IPS-18a (cell line): ENCODE measurements at regions not wholly inside any gene's neighbourhood (a gene's known extent, or its start where the extent isn't known, plus 50 kb on each side); places are given as distances from the start of the nearest gene placed in this dataset.
A peak's percentile ranks its signal among the peaks of the same experiment; 100 is the strongest.
"Not testable (repeated sequence)": the region's sequence is repeated elsewhere in the genome, so short reads cannot be mapped to it uniquely, and the experiment has no call there.

ENCODE experiments used
- H3K27ac ChIP-seq: one replicate; pipeline ENCODE4 v1.5.1; 2013; ENCODE audit warnings: low read length
- H3K27me3 ChIP-seq: one replicate; pipeline ENCODE4 v1.6.1; 2013; ENCODE audit warnings: mild to moderate bottlenecking, low read length; ENCODE audit not compliant: control insufficient read depth, insufficient read depth
- H3K36me3 ChIP-seq: one replicate; pipeline ENCODE4 v1.6.1; 2013; ENCODE audit warnings: low read depth, low read length; ENCODE audit not compliant: control insufficient read depth
- H3K4me1 ChIP-seq: one replicate; pipeline ENCODE4 v1.6.1; 2013; ENCODE audit warnings: low read depth, low read length; ENCODE audit not compliant: control insufficient read depth
- H3K4me3 ChIP-seq: one replicate; pipeline ENCODE4 v1.5.1; 2013; ENCODE audit warnings: low read length
- H3K9ac ChIP-seq: one replicate; pipeline ENCODE4 v1.6.1; 2013; ENCODE audit warnings: mild to moderate bottlenecking, low read length, moderate library complexity
- H3K9me3 ChIP-seq: one replicate; pipeline ENCODE4 v1.6.1; 2013; ENCODE audit warnings: low read depth, low read length; ENCODE audit not compliant: control insufficient read depth

DNA sequence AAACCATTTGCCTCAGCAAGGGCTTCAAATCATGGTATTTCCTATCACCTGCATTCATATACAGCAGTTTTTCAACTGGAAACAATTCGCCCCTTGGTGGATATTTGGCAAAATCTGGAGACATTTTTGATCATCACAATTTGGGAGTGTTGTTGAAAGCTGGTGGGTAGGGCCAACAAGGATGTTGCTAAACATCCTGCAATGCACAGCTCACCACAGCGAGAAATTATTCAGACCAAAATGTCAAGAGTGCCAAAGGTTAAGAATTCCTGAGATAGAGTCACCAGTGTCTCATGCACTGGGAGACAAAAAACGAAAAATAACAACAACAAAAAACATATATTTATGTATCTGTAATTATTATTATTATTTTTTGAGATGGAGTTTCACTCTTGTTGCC is 435.2 kb upstream of the CTSO start:
- no peaks in the 10 kb centered on the region for H3K9me3 ChIP-seq
- H3K36me3 ChIP-seq = no peaks in the 10 kb centered on the region
- H3K9ac ChIP-seq = no peak overlapping the region
- no peak overlapping the region for H3K27ac ChIP-seq
- H3K4me1 ChIP-seq = no peaks in the 10 kb centered on the region
- H3K27me3 ChIP-seq = no peaks in the 10 kb centered on the region
- H3K4me3 ChIP-seq = no peak overlapping the region

DNA sequence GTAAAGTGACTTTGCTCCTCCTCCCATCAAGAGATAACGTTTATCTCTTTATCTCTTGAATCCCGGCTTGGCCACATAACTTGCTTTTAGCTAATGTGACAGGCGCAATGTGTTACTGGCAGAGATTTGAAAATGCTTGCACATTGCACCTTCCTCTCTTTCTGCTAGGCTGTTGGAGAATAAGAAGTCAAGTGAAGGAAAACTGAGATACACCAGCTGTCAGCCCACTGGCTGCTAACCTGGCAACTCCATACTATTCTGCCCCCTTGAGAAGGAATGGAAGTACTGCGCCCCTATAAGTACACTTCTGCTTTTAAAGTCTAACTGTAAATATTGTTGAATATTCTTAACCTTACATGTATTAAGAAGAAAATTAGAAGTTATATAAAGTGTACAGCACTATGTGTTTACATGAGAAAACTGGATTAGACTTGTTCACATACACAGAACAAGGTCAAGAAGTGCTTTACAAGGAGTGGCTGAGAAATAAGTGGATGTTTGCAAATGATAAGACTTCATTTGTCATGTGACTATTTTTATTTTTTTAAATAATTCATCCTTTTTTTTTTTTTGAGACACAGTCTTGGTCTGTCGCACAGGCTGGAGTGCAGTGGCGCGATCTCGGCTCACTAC is 424.5 kb upstream of the CTSO start:
- Histone ChIP-seq H3K27ac (no peak overlapping the region), H3K36me3 (no peaks in the 10 kb centered on the region), H3K27me3 (no peaks in the 10 kb centered on the region), H3K9me3 (no peaks in the 10 kb centered on the region), H3K4me3 (no peak overlapping the region), H3K4me1 (peaks cover 10% of the 10 kb centered on the region), H3K9ac (no peak overlapping the region)

DNA sequence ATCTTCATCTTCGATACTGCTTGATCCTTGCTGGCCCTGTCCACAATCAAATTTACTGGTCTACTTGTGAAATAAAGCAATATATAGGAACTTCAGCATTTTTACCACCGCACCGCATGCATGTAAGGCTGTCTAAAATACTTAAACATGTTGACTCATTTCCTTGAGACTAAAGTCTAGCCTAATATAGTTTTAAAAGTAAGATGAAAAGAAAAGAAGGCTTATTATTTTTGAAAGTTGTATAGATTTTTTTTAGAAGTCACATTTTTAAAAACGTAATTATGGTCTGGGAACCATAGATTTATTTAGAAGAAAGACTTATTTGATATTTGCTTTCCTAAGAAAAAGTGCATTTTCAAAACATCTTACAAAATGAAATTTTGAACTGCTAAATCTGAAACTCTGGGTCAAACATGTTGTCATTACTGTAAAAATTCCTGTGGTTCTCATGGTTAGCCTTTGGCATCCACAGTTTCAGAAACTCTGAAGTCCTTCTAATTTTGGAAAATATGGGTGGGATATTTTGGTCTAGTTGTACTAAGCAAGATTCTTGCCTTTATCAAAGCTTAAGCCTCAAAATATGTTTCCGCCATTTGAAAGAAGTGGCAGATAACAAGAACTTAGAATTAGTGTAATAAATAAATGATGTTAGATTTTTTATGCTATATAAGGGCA is 423.5 kb upstream of the CTSO start:
- no peaks in the 10 kb centered on the region for H3K9me3 ChIP-seq
- H3K27me3 ChIP-seq = no peaks in the 10 kb centered on the region
- no peak overlapping the region for H3K27ac ChIP-seq
- H3K9ac ChIP-seq = no peak overlapping the region
- H3K4me1 ChIP-seq = peaks cover 10% of the 10 kb centered on the region
- H3K4me3 ChIP-seq = no peak overlapping the region
- no peaks in the 10 kb centered on the region for H3K36me3 ChIP-seq

DNA sequence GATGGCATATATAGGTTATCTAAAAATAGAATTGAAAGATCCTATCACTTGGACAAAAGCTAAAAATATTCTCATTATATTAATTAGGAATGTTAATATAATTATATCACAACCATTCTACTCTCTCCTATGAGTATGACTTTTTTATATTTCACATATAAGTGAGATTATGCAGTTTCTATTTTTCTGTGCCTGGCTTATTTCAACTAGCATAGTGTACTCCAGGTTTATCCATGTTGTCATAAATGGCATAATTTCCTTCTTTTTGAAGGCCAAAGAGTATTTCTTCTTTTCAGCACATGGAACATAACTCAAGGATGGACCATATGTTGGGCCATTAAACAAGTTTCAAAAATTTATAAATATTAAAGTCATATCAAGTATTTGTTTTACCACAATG is 421.2 kb upstream of the CTSO start:
- H3K36me3 ChIP-seq = no peaks in the 10 kb centered on the region
- no peak overlapping the region for H3K27ac ChIP-seq
- H3K27me3 ChIP-seq = no peaks in the 10 kb centered on the region
- H3K9me3 ChIP-seq = no peaks in the 10 kb centered on the region
- no peak overlapping the region for H3K9ac ChIP-seq
- no peak overlapping the region for H3K4me3 ChIP-seq
- peaks cover 10% of the 10 kb centered on the region for H3K4me1 ChIP-seq

DNA sequence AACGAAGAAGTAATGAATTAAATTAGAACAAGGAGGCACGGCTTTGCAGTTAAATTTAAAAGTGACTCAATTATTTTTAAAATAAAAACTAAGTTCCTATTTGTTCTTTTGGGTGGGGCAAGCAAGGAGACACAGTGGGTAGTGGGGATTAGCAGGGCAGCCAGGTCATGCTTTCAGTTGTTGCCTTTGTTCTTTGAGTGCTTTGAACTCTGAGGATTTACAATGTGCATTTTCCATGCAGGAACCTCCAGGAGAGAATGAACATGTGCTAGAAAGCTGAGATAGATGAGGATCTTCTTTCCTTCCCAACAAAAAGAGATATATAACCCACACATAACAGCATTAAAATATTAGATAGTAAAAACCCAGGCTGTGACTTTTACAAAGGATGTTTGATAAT is 420.4 kb upstream of the CTSO start:
- Histone ChIP-seq H3K27ac (no peak overlapping the region), H3K4me1 (peaks cover 10% of the 10 kb centered on the region), H3K9ac (no peak overlapping the region), H3K9me3 (no peaks in the 10 kb centered on the region), H3K36me3 (no peaks in the 10 kb centered on the region), H3K27me3 (no peaks in the 10 kb centered on the region), H3K4me3 (no peak overlapping the region)

DNA sequence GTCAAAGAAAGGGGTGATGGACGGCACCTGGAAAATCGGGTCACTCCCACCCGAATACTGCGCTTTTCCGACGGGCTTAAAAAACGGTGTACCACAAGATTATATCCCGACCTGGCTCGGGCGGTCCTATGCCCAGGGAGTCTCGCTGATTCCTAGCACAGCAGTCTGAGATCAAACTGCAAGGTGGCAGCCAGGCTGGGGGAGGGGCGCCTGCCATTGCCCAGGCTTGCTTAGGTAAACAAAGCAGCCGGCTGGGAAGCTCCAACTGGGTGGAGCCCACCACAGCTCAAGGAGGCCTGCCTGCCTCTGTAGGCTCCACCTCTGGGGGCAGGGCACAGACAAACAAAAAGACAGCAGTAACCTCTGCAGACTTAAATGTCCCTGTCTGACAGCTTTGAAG is 413.8 kb upstream of the CTSO start:
- not testable (repeated sequence) for H3K27ac ChIP-seq, H3K27me3 ChIP-seq, H3K36me3 ChIP-seq, H3K4me3 ChIP-seq, H3K9ac ChIP-seq, H3K4me1 ChIP-seq, H3K9me3 ChIP-seq

DNA sequence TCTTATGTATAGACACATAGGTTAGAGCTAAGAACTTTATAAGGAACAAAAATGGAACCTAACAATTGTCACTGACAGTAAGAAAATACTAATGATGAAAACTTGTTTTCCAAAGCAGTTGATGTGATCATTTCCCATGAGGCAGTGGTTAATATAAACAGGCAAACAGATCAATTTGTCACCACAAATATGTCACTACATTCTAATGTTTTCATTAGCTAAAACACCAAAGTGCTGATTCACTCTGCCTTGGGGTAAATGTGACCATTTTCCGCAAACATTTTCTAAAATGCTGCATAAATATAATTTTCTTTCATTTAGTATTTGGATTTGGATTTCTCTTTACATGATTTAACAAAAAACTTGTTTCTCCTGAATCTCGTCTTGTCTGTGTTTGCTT is 408.9 kb upstream of the CTSO start:
- no peak overlapping the region for H3K27ac ChIP-seq
- H3K36me3 ChIP-seq = no peaks in the 10 kb centered on the region
- H3K27me3 ChIP-seq = no peaks in the 10 kb centered on the region
- no peak overlapping the region for H3K9ac ChIP-seq
- no peaks in the 10 kb centered on the region for H3K9me3 ChIP-seq
- no peaks in the 10 kb centered on the region for H3K4me1 ChIP-seq
- H3K4me3 ChIP-seq = no peak overlapping the region

DNA sequence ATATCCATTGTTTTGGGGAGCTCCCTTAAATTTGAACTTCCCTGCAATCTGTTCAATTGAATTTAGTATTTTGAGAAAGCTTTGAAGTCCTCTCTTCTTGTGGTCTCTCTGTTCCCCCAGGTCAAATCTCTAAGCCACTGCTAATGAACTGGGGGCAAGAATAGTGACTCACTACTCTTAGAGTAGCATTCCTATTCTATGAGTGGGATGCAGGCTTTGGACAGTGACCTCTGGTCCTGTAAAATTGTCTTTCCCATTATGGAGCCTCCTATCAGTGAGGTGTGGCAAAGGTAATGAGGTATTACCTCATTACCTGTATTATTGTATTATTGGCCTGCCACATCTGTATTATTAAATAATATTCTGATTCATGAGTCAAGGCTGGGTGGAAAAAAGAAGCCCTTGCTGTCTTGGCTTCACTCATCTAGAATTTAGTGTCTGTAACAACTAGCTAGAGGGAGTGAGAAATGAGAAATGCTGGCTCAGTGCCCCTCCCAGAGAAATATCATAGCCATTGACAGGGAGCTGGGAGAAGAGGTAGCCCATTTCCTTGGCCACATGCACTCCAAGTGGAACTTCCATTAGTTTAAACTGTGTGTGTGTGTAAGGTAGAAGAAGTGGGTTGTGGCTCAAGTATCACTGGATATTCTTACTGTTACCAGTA is 393.9 kb upstream of the CTSO start:
- Histone ChIP-seq H3K9ac (no peak overlapping the region), H3K27me3 (no peaks in the 10 kb centered on the region), H3K4me3 (peak overlapping the region; percentile 37), H3K36me3 (no peaks in the 10 kb centered on the region), H3K9me3 (no peaks in the 10 kb centered on the region), H3K4me1 (peaks cover 30% of the 10 kb centered on the region), H3K27ac (no peak overlapping the region)

DNA sequence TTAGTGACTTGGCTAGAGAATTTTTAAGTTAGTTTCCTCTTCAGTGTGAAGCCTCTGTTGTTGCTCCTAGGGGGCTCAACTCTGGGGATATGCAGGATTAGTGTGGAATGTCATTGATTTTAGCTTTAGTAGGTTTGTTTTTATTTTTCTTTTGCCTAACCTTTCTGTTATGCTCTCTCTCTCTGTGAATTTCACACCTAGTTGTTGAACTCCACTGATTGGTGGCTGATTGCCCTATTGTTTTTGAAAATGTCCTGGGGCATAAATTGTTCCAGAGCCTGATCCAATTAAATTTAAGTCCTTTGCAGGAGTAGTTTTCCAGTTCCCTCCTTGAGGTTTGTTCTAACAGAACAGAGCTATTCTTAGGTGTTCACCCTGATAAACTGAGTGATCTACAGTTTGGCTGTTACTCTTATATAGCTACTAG is 393.3 kb upstream of the CTSO start:
- H3K4me3 ChIP-seq = peak overlapping the region; percentile 37
- no peak overlapping the region for H3K27ac ChIP-seq
- no peaks in the 10 kb centered on the region for H3K27me3 ChIP-seq
- no peaks in the 10 kb centered on the region for H3K9me3 ChIP-seq
- peaks cover 30% of the 10 kb centered on the region for H3K4me1 ChIP-seq
- no peaks in the 10 kb centered on the region for H3K36me3 ChIP-seq
- no peak overlapping the region for H3K9ac ChIP-seq

DNA sequence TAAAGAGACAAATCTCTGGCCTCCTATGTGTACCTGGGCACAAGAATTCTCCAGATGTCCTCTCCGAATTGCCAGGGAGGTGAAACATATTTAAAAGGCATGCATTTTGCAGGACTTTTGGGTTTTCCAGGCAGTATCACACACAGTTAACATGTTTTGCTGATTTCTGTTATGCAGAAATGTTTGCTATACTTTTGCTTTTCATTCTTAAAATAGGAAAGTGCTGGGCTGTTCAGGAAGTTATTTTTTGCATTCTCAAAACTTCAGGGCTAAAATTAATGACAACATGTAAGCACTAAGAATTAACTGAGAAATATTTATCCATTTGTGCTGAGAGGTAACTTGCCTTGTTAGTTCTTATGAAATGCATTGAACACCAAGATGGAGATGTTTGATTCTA is 390.7 kb upstream of the CTSO start:
- Histone ChIP-seq H3K4me3 (no peak overlapping the region), H3K27me3 (no peaks in the 10 kb centered on the region), H3K36me3 (no peaks in the 10 kb centered on the region), H3K9ac (no peak overlapping the region), H3K9me3 (no peaks in the 10 kb centered on the region), H3K27ac (no peak overlapping the region), H3K4me1 (peaks cover 30% of the 10 kb centered on the region)

DNA sequence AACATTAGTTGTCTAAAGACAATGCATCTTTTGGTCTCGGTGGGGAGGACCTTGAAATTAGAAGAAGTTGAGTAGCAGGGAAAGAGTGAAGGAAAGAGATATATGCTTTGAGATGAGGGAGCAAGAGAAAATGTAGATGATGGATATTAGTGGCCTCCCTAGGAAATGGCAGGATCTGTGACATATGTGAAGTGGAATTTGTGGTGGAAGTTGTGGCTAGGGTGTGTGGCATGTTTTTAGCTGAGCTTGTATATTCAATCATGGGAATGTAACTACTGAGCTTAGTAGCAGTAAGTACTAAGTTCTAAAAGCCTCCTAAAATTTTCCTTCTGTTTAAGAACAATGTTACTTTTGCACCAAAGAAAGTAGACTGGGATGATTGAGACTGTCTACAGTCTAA is 382.8 kb upstream of the CTSO start:
- Histone ChIP-seq H3K9ac (no peak overlapping the region), H3K36me3 (no peaks in the 10 kb centered on the region), H3K4me3 (no peak overlapping the region), H3K4me1 (no peaks in the 10 kb centered on the region), H3K9me3 (no peaks in the 10 kb centered on the region), H3K27ac (no peak overlapping the region), H3K27me3 (no peaks in the 10 kb centered on the region)

DNA sequence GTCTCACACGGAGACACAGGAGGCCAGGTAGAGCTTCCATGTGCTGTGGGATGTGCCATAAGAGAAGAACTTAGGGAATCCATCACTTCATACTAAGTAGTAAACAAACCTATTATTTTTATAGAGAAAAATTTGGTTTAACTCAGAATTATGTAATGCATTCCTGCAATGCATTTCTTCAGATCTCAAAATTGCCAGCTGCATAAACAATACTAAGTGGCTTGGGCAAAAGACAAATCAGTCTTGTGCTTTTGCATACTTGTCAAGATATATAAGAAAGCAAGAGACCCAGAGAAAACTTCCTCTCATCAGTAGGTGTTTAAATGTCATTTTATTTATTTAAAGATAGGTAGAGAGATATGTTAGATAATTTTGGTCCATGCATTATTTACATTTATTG is 382.1 kb upstream of the CTSO start:
- Histone ChIP-seq H3K27me3 (no peaks in the 10 kb centered on the region), H3K36me3 (no peaks in the 10 kb centered on the region), H3K9me3 (no peaks in the 10 kb centered on the region), H3K9ac (no peak overlapping the region), H3K4me1 (no peaks in the 10 kb centered on the region), H3K27ac (no peak overlapping the region), H3K4me3 (no peak overlapping the region)
